PFSK-1 (cell line): ENCODE measurements at regions not wholly inside any gene's neighbourhood (a gene's known extent, or its start where the extent isn't known, plus 50 kb on each side); places are given as distances from the start of the nearest gene placed in this dataset.

Source experiments
- FOXP2 ChIP-seq: optimal IDR thresholded peaks from 2 replicates; pipeline ENCODE3; 2011; ENCODE audit warnings: borderline replicate concordance, control low read depth, inconsistent platforms; ENCODE audit not compliant: insufficient read depth; ENCODE audit errors: extremely low read length, extremely low read depth
- POLR2AphosphoS5 ChIP-seq: IDR thresholded peaks from 2 replicates; pipeline ENCODE4 v1.6.1; 2012; ENCODE audit warnings: low read depth, mild to moderate bottlenecking, control low read depth, low read length, moderate library complexity
- REST ChIP-seq, 2 experiments: IDR thresholded peaks; 2 replicates each; pipeline versions ENCODE4 v1.6.1 to v1.8.0; 2011 to 2012; ENCODE audit warnings: low read depth in 2 of 2, low read length in 2 of 2, control low read depth in 1 of 2, inconsistent platforms in 1 of 2, mild to moderate bottlenecking in 1 of 2, moderate library complexity in 1 of 2; ENCODE audit not compliant: insufficient read depth in 1 of 2
- SIN3A ChIP-seq: IDR thresholded peaks from 2 replicates; pipeline ENCODE4 v1.6.1; 2012; ENCODE audit warnings: mild to moderate bottlenecking, low read length, moderate library complexity, borderline replicate concordance; ENCODE audit not compliant: insufficient read depth
- TAF1 ChIP-seq: IDR thresholded peaks from 2 replicates; pipeline ENCODE4 v1.6.1; 2012; ENCODE audit warnings: low read length, control low read depth, borderline replicate concordance; ENCODE audit not compliant: insufficient read depth

- no peak for TF ChIP-seq TAF1
- TF ChIP-seq SIN3A = no peak
- no peak for TF ChIP-seq POLR2AphosphoS5
- TF ChIP-seq FOXP2 = no peak
- TF ChIP-seq REST (IDR thresholded peaks at IDR 0.05; ENCODE audit: insufficient read depth in 1 of 2, low read depth in 2 of 2, low read length in 2 of 2) = no peak
These were observed 455.3 kb downstream of the EPM2A start for GRCh38 chr6:145279993-145280392.

GRCh38 chr6:145283856-145284255, 451.5 kb downstream of the EPM2A start:
- TF ChIP-seq SIN3A = no peak

- no peak for TF ChIP-seq REST (IDR thresholded peaks at IDR 0.05; ENCODE audit: insufficient read depth in 1 of 2, low read depth in 2 of 2, low read length in 2 of 2)
- no peak for TF ChIP-seq TAF1
- TF ChIP-seq SIN3A = no peak
- no peak for TF ChIP-seq POLR2AphosphoS5
- no peak for TF ChIP-seq FOXP2
These were observed 448.4 kb downstream of the EPM2A start for GRCh38 chr6:145286916-145287315.

- TF ChIP-seq POLR2AphosphoS5 = no peak
- no peak for TF ChIP-seq FOXP2
- no peak for TF ChIP-seq REST (IDR thresholded peaks at IDR 0.05; ENCODE audit: insufficient read depth in 1 of 2, low read depth in 2 of 2, low read length in 2 of 2)
- no peak for TF ChIP-seq SIN3A
- no peak for TF ChIP-seq TAF1
These were observed 445.7 kb downstream of the EPM2A start for GRCh38 chr6:145289573-145289972.

GRCh38 chr6:145290122-145290521, 445.2 kb downstream of the EPM2A start:
- TF ChIP-seq REST (IDR thresholded peaks at IDR 0.05; ENCODE audit: insufficient read depth in 1 of 2, low read depth in 2 of 2, low read length in 2 of 2) (no peak), FOXP2 (no peak), TAF1 (no peak), POLR2AphosphoS5 (no peak), SIN3A (no peak)
